ENCODE measurements at regions not wholly inside any gene's neighbourhood (a gene's known extent, or its start where the extent isn't known, plus 50 kb on each side); places are given as distances from the start of the nearest gene placed in this dataset.

- no peak for TF ChIP-seq CTCF (IDR thresholded peaks at IDR 0.05; ENCODE audit: extremely low read depth, low read depth, low read length)
- H3K79me2 ChIP-seq (ENCODE audit: insufficient read depth, low read length) = no peaks in the 10 kb centered on the region
- H3K27me3 ChIP-seq (ENCODE audit: insufficient read depth, low read length) = no peaks in the 10 kb centered on the region
- no peak for DNase-seq (ENCODE audit: insufficient read length, low spot score, missing footprints)
- no peak overlapping the region for H3K27ac ChIP-seq (ENCODE audit: low read depth, low read length)
- H3K36me3 ChIP-seq (ENCODE audit: insufficient read depth, low read length) = no peaks in the 10 kb centered on the region
- no peak overlapping the region for H3K4me3 ChIP-seq (ENCODE audit: insufficient read depth, low read length)
- H3K4me1 ChIP-seq (ENCODE audit: insufficient read depth, low read length) = no peaks in the 10 kb centered on the region
- H3K9me3 ChIP-seq (ENCODE audit: low read depth, low read length) = no peaks in the 10 kb centered on the region
- no peaks in the 10 kb centered on the region for H4K20me1 ChIP-seq (ENCODE audit: insufficient read depth, low read length)
- no peak overlapping the region for H2AFZ ChIP-seq (ENCODE audit: low read length)
- H3K4me2 ChIP-seq (ENCODE audit: insufficient read depth, low read length) = no peak overlapping the region
Measured at GRCh38 chr10:53023411-53023810, 250.8 kb upstream of the MBL2 start.

GRCh38 chr10:53022611-53023088, 250.1 kb upstream of the MBL2 start:
- no peaks in the 10 kb centered on the region for H3K4me1 ChIP-seq (ENCODE audit: insufficient read depth, low read length)
- H3K27ac ChIP-seq (ENCODE audit: low read depth, low read length) = no peak overlapping the region
- H3K79me2 ChIP-seq (ENCODE audit: insufficient read depth, low read length) = no peaks in the 10 kb centered on the region
- no peak overlapping the region for H3K4me3 ChIP-seq (ENCODE audit: insufficient read depth, low read length)
- no peaks in the 10 kb centered on the region for H4K20me1 ChIP-seq (ENCODE audit: insufficient read depth, low read length)
- H3K4me2 ChIP-seq (ENCODE audit: insufficient read depth, low read length) = no peak overlapping the region
- no peaks in the 10 kb centered on the region for H3K9me3 ChIP-seq (ENCODE audit: low read depth, low read length)
- no peak for DNase-seq (ENCODE audit: insufficient read length, low spot score, missing footprints)
- H3K27me3 ChIP-seq (ENCODE audit: insufficient read depth, low read length) = no peaks in the 10 kb centered on the region
- H3K36me3 ChIP-seq (ENCODE audit: insufficient read depth, low read length) = no peaks in the 10 kb centered on the region
- TF ChIP-seq CTCF (IDR thresholded peaks at IDR 0.05; ENCODE audit: extremely low read depth, low read depth, low read length) = no peak
- H2AFZ ChIP-seq (ENCODE audit: low read length) = no peak overlapping the region

- no peak overlapping the region for H3K4me2 ChIP-seq (ENCODE audit: insufficient read depth, low read length)
- H3K79me2 ChIP-seq (ENCODE audit: insufficient read depth, low read length) = no peaks in the 10 kb centered on the region
- no peak overlapping the region for H3K4me3 ChIP-seq (ENCODE audit: insufficient read depth, low read length)
- no peaks in the 10 kb centered on the region for H3K4me1 ChIP-seq (ENCODE audit: insufficient read depth, low read length)
- no peaks in the 10 kb centered on the region for H3K36me3 ChIP-seq (ENCODE audit: insufficient read depth, low read length)
- H3K27me3 ChIP-seq (ENCODE audit: insufficient read depth, low read length) = no peaks in the 10 kb centered on the region
- H3K27ac ChIP-seq (ENCODE audit: low read depth, low read length) = no peak overlapping the region
- DNase-seq (ENCODE audit: insufficient read length, low spot score, missing footprints) = no peak
- H3K9me3 ChIP-seq (ENCODE audit: low read depth, low read length) = no peaks in the 10 kb centered on the region
- no peaks in the 10 kb centered on the region for H4K20me1 ChIP-seq (ENCODE audit: insufficient read depth, low read length)
- no peak overlapping the region for H2AFZ ChIP-seq (ENCODE audit: low read length)
- no peak for TF ChIP-seq CTCF (IDR thresholded peaks at IDR 0.05; ENCODE audit: extremely low read depth, low read depth, low read length)
Measured at GRCh38 chr10:53013201-53013810, 240.7 kb upstream of the MBL2 start.

GRCh38 chr10:53009961-53010907, 237.7 kb upstream of the MBL2 start:
- no peaks in the 10 kb centered on the region for H4K20me1 ChIP-seq (ENCODE audit: insufficient read depth, low read length)
- H3K27me3 ChIP-seq (ENCODE audit: insufficient read depth, low read length) = no peaks in the 10 kb centered on the region
- no peak overlapping the region for H3K4me3 ChIP-seq (ENCODE audit: insufficient read depth, low read length)
- no peaks in the 10 kb centered on the region for H3K4me1 ChIP-seq (ENCODE audit: insufficient read depth, low read length)
- DNase-seq (ENCODE audit: insufficient read length, low spot score, missing footprints) = no peak
- no peaks in the 10 kb centered on the region for H3K79me2 ChIP-seq (ENCODE audit: insufficient read depth, low read length)
- no peak overlapping the region for H2AFZ ChIP-seq (ENCODE audit: low read length)
- H3K36me3 ChIP-seq (ENCODE audit: insufficient read depth, low read length) = no peaks in the 10 kb centered on the region
- H3K4me2 ChIP-seq (ENCODE audit: insufficient read depth, low read length) = no peak overlapping the region
- no peak overlapping the region for H3K27ac ChIP-seq (ENCODE audit: low read depth, low read length)
- H3K9me3 ChIP-seq (ENCODE audit: low read depth, low read length) = no peaks in the 10 kb centered on the region
- no peak for TF ChIP-seq CTCF (IDR thresholded peaks at IDR 0.05; ENCODE audit: extremely low read depth, low read depth, low read length)

Measured in osteoblast (primary cell).